C4-2B (cell line): ENCODE measurements at regions not wholly inside any gene's neighbourhood (a gene's known extent, or its start where the extent isn't known, plus 50 kb on each side); places are given as distances from the start of the nearest gene placed in this dataset.

ENCODE experiments used
- ZFX ChIP-seq: fragments of 450-650 bp; IDR thresholded peaks from 2 replicates; pipeline ENCODE4 v1.6.1; 2017
- TF ChIP-seq, protein P1 (sequence below): fragments of 450-650 bp; conservative IDR thresholded peaks from 2 replicates; pipeline ENCODE4 v1.5.1; 2017; ENCODE audit warnings: mild to moderate bottlenecking

DNA sequence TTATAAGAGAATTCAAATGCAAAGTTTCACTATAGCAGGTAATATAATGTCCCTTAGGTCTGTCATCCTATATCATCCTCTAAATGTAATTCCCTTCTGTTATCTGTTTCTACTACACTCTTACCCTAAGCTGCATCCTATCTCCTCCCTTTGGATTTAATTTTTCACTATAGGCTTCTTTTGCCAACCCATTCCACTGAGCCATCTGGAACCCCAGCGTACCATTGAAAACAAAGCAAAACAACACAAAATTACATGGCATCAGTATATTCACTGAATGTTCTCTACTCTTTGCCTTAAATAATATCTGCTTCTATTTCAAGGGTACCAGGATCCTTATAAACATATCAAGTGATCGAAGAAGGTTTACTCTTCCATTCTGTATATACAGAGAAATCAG, 1530.2 kb upstream of the LRRTM3 start:
- TF ChIP-seq, protein P1, sequence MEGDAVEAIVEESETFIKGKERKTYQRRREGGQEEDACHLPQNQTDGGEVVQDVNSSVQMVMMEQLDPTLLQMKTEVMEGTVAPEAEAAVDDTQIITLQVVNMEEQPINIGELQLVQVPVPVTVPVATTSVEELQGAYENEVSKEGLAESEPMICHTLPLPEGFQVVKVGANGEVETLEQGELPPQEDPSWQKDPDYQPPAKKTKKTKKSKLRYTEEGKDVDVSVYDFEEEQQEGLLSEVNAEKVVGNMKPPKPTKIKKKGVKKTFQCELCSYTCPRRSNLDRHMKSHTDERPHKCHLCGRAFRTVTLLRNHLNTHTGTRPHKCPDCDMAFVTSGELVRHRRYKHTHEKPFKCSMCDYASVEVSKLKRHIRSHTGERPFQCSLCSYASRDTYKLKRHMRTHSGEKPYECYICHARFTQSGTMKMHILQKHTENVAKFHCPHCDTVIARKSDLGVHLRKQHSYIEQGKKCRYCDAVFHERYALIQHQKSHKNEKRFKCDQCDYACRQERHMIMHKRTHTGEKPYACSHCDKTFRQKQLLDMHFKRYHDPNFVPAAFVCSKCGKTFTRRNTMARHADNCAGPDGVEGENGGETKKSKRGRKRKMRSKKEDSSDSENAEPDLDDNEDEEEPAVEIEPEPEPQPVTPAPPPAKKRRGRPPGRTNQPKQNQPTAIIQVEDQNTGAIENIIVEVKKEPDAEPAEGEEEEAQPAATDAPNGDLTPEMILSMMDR = no peak
- no peak for TF ChIP-seq ZFX
